ENCODE measurements at regions not wholly inside any gene's neighbourhood (a gene's known extent, or its start where the extent isn't known, plus 50 kb on each side); places are given as distances from the start of the nearest gene placed in this dataset.

GRCh38 chr5:86979811-86980411 lies 287.8 kb upstream of the RASA1 start:
- no peak overlapping the region for H2AFZ ChIP-seq (ENCODE audit: low read depth, low read length)
- H3K4me3 ChIP-seq (ENCODE audit: low read length) = no peak overlapping the region
- H3K36me3 ChIP-seq (ENCODE audit: insufficient read depth, low read length) = no peaks in the 10 kb centered on the region
- no peaks in the 10 kb centered on the region for H3K79me2 ChIP-seq (replicated peaks; ENCODE audit: insufficient read depth, low read length)
- no peaks in the 10 kb centered on the region for H3F3A ChIP-seq (ENCODE audit: insufficient read depth, low read length, poor library complexity, severe bottlenecking)
- H3K27me3 ChIP-seq (ENCODE audit: insufficient read depth, low read depth, low read length) = no peaks in the 10 kb centered on the region
- H3K9ac ChIP-seq (ENCODE audit: low read length) = no peak overlapping the region
- no peaks in the 10 kb centered on the region for H4K20me1 ChIP-seq (ENCODE audit: insufficient read depth)
- H3K9me2 ChIP-seq (ENCODE audit: insufficient read depth, low read length) = no peaks in the 10 kb centered on the region
- no peak for TF ChIP-seq RAD21 (conservative IDR thresholded peaks at IDR 0.05)
- no peak for TF ChIP-seq CTCF (IDR thresholded peaks at IDR 0.05; ENCODE audit: poor library complexity, severe bottlenecking)
- TF ChIP-seq TAF1 (IDR thresholded peaks at IDR 0.05; ENCODE audit: low read depth) = no peak
- no peak for TF ChIP-seq EZH2 (IDR thresholded peaks at IDR 0.05; ENCODE audit: borderline replicate concordance, insufficient read depth, low read length, poor library complexity, severe bottlenecking)
- TF ChIP-seq MXI1 (conservative IDR thresholded peaks at IDR 0.05; ENCODE audit: poor library complexity, severe bottlenecking) = no peak
- TF ChIP-seq EP300 (conservative IDR thresholded peaks at IDR 0.05; ENCODE audit: poor library complexity, severe bottlenecking) = no peak
- TF ChIP-seq SMC3 (conservative IDR thresholded peaks at IDR 0.05; ENCODE audit: poor library complexity) = no peak
- no peak for TF ChIP-seq POLR2AphosphoS5 (IDR thresholded peaks at IDR 0.05)
- TF ChIP-seq REST (IDR thresholded peaks at IDR 0.05; ENCODE audit: borderline replicate concordance) = no peak
- no peak overlapping the region for H3K4me2 ChIP-seq (ENCODE audit: low read length)
- H3K27ac ChIP-seq (ENCODE audit: low read length) = no peak overlapping the region
- no peaks in the 10 kb centered on the region for H3K9me3 ChIP-seq (ENCODE audit: low read length)

- H3K9me2 ChIP-seq (ENCODE audit: insufficient read depth, low read length) = no peaks in the 10 kb centered on the region
- H3K4me2 ChIP-seq (ENCODE audit: low read length) = no peak overlapping the region
- no peaks in the 10 kb centered on the region for H3K9me3 ChIP-seq (ENCODE audit: low read length)
- TF ChIP-seq EZH2 (IDR thresholded peaks at IDR 0.05; ENCODE audit: borderline replicate concordance, insufficient read depth, low read length, poor library complexity, severe bottlenecking) (no peak), CTCF (IDR thresholded peaks at IDR 0.05; ENCODE audit: poor library complexity, severe bottlenecking) (no peak), REST (IDR thresholded peaks at IDR 0.05; ENCODE audit: borderline replicate concordance) (no peak), MXI1 (conservative IDR thresholded peaks at IDR 0.05; ENCODE audit: poor library complexity, severe bottlenecking) (no peak), EP300 (conservative IDR thresholded peaks at IDR 0.05; ENCODE audit: poor library complexity, severe bottlenecking) (no peak), TAF1 (IDR thresholded peaks at IDR 0.05; ENCODE audit: low read depth) (no peak), RAD21 (conservative IDR thresholded peaks at IDR 0.05) (no peak), POLR2AphosphoS5 (IDR thresholded peaks at IDR 0.05) (no peak), SMC3 (conservative IDR thresholded peaks at IDR 0.05; ENCODE audit: poor library complexity) (no peak)
- no peak overlapping the region for H3K27ac ChIP-seq (ENCODE audit: low read length)
- no peak overlapping the region for H2AFZ ChIP-seq (ENCODE audit: low read depth, low read length)
- no peak overlapping the region for H3K9ac ChIP-seq (ENCODE audit: low read length)
- no peak overlapping the region for H3K4me3 ChIP-seq (ENCODE audit: low read length)
- no peaks in the 10 kb centered on the region for H3K36me3 ChIP-seq (ENCODE audit: insufficient read depth, low read length)
- H3K79me2 ChIP-seq (replicated peaks; ENCODE audit: insufficient read depth, low read length) = no peaks in the 10 kb centered on the region
- no peaks in the 10 kb centered on the region for H4K20me1 ChIP-seq (ENCODE audit: insufficient read depth)
- no peaks in the 10 kb centered on the region for H3K27me3 ChIP-seq (ENCODE audit: insufficient read depth, low read depth, low read length)
- H3F3A ChIP-seq (ENCODE audit: insufficient read depth, low read length, poor library complexity, severe bottlenecking) = no peaks in the 10 kb centered on the region
Measured at GRCh38 chr5:86981898-86982297, 285.8 kb upstream of the RASA1 start.

Data from neural cell (in vitro differentiated cells).